CD4-positive, alpha-beta T cell (primary cell): ENCODE measurements at regions not wholly inside any gene's neighbourhood (a gene's known extent, or its start where the extent isn't known, plus 50 kb on each side); places are given as distances from the start of the nearest gene placed in this dataset.

Experiments
- ATAC-seq: fragments of 200-7000 bp; cut with Tn5 transposase; one replicate; pipeline ENCODE4 v1.10.0; 2022; ENCODE audit warnings: mild to moderate bottlenecking; ENCODE audit not compliant: poor library complexity
- CTCF ChIA-PET: fragments of 350-600 bp; sonication (Branson Sonifier 250); formaldehyde crosslinking; loops from one replicate; lab custom pipeline; 2021; ENCODE audit warnings: antibody characterized with exemption, inconsistent platforms; lab: Charles Lee
- POLR2A ChIA-PET: fragments of 350-600 bp; sonication (Branson Sonifier 250); formaldehyde crosslinking; loops from one replicate; lab custom pipeline; 2021; ENCODE audit warnings: antibody characterized with exemption, inconsistent platforms; lab: Charles Lee
- DNase-seq, 14 experiments: peaks; one replicate each; pipeline ENCODE4 v3.0.0-alpha.2; 2013 to 2020; ENCODE audit warnings: mixed read lengths in 2 of 14
- H3K27ac ChIP-seq, 2 donors: one replicate each; pipeline versions ENCODE4 v1.5.1 to v1.7.0; 2013; ENCODE audit warnings: low read length in 2 of 2, low read depth in 1 of 2, mild to moderate bottlenecking in 1 of 2
- H3K27me3 ChIP-seq, 2 experiments: 1 replicate in 1 of 2; 2 replicates in 1 of 2; pipeline versions ENCODE4 v1.6.1 to v1.7.0; 2013; ENCODE audit warnings: low read length in 2 of 2, control low read depth in 1 of 2, mild to moderate bottlenecking in 1 of 2, moderate library complexity in 1 of 2; ENCODE audit not compliant: insufficient read depth in 2 of 2, control insufficient read depth in 1 of 2
- H3K36me3 ChIP-seq: one replicate; pipeline ENCODE4 v1.6.1; 2013; ENCODE audit warnings: low read length, control low read depth; ENCODE audit not compliant: insufficient read depth
- H3K4me1 ChIP-seq: one replicate; pipeline ENCODE4 v1.6.1; 2013; ENCODE audit warnings: low read length, control low read depth; ENCODE audit not compliant: insufficient read depth
- H3K4me3 ChIP-seq: one replicate; pipeline ENCODE4 v1.5.1; 2013; ENCODE audit warnings: mild to moderate bottlenecking, low read length, moderate library complexity
- H3K9me3 ChIP-seq, 2 experiments: 1 replicate in 1 of 2; 2 replicates in 1 of 2; pipeline versions ENCODE4 v1.6.1 to v1.7.0; 2013; ENCODE audit warnings: low read length in 2 of 2, mild to moderate bottlenecking in 2 of 2, control low read depth in 1 of 2, moderate library complexity in 1 of 2; ENCODE audit not compliant: control insufficient read depth in 1 of 2, insufficient read depth in 1 of 2
- H3K27ac Mint-ChIP-seq: one replicate; pipeline ENCODE4 v1.8.0; 2020; ENCODE audit warnings: mixed read lengths
- H3K27me3 Mint-ChIP-seq: one replicate; pipeline ENCODE4 v1.8.0; 2021; ENCODE audit warnings: mixed read lengths
- H3K36me3 Mint-ChIP-seq: one replicate; pipeline ENCODE4 v1.8.0; 2021; ENCODE audit warnings: low read depth, mixed read lengths
- H3K4me1 Mint-ChIP-seq: one replicate; pipeline ENCODE4 v1.8.0; 2021; ENCODE audit warnings: low read depth, mixed read lengths
- H3K4me3 Mint-ChIP-seq: one replicate; pipeline ENCODE4 v1.8.0; 2020; ENCODE audit warnings: mild to moderate bottlenecking, mixed read lengths
- H3K9me3 Mint-ChIP-seq: one replicate; pipeline ENCODE4 v1.8.0; 2020; ENCODE audit warnings: mixed read lengths
- intact Hi-C, 2 experiments: fragments of 100-400 bp; cut with DNase I in 1 of 2; cut with micrococcal nuclease in 1 of 2; formaldehyde crosslinking; loops; one replicate each; pipeline versions ENCODE4 v1.15.1 to v1.9.0; 2023 to 2025; cut with DNase I, micrococcal nuclease
- TF ChIP-seq, protein P1 (sequence below): fragments of 200-600 bp; IDR thresholded peaks from one replicate; pipeline ENCODE4 v1.8.0; 2022; ENCODE audit warnings: antibody characterized with exemption, mild to moderate bottlenecking

DNA sequence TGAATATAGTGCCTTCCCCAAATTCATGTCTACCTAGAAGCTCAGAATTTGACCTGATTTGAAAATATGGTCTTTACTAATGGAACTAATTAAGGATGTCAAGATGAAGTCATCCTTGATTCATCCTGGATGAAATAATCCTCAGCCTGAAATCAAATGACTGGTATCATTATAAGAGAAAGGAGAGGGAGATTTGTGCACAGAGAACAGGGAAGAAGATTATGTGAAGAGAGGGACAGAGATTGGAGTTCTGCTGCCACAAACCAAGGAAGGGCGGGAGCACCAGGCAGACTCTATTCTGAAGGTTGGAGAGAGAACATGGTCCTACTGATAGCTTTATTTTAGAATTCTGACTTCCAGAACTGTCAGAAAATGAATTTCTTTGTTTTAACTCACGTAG, 680.9 kb upstream of the AADAT start:
- Mint-ChIP-seq H3K4me1 (no peaks in the 10 kb centered on the region), H3K4me3 (no peak overlapping the region), H3K27ac (no peak overlapping the region), H3K36me3 (no peaks in the 10 kb centered on the region), H3K27me3 (no peaks in the 10 kb centered on the region), H3K9me3 (peaks cover 5% of the 10 kb centered on the region)
- intact Hi-C loops, result no loop called here
- Histone ChIP-seq H3K27ac (no peak overlapping the region), H3K27me3 (no peaks in the 10 kb centered on the region), H3K36me3 (no peaks in the 10 kb centered on the region), H3K4me3 (no peak overlapping the region), H3K4me1 (no peaks in the 10 kb centered on the region), H3K9me3 (peaks cover 0 to 3% of the 10 kb centered on the region in 2 experiments)
- POLR2A ChIA-PET, result no interaction called here
- DNase-seq, result no peak
- CTCF ChIA-PET, result no interaction called here
- TF ChIP-seq, protein P1, sequence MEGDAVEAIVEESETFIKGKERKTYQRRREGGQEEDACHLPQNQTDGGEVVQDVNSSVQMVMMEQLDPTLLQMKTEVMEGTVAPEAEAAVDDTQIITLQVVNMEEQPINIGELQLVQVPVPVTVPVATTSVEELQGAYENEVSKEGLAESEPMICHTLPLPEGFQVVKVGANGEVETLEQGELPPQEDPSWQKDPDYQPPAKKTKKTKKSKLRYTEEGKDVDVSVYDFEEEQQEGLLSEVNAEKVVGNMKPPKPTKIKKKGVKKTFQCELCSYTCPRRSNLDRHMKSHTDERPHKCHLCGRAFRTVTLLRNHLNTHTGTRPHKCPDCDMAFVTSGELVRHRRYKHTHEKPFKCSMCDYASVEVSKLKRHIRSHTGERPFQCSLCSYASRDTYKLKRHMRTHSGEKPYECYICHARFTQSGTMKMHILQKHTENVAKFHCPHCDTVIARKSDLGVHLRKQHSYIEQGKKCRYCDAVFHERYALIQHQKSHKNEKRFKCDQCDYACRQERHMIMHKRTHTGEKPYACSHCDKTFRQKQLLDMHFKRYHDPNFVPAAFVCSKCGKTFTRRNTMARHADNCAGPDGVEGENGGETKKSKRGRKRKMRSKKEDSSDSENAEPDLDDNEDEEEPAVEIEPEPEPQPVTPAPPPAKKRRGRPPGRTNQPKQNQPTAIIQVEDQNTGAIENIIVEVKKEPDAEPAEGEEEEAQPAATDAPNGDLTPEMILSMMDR, result no peak
- ATAC-seq, result no peak

DNA sequence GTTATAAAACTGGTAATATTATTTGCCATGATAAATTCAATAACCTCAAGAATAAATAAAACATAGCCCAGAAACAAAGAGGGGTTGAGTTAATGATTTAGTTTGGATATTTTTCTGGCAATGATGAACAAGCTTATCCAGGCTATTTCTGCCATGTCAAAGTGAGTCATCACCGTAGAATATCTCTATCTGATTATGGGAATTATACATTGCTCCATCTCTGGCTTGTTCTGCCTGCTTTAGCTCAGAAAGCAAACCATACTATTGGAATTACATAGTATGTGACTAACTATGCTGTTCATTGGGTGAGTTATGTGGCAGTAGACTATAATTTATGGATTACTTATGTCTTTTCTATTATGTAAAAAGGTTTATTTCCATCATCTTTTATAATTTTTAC, 680.1 kb upstream of the AADAT start:
- no peak overlapping the region for H3K27ac ChIP-seq
- Mint-ChIP-seq H3K27me3 (no peaks in the 10 kb centered on the region), H3K4me1 (no peaks in the 10 kb centered on the region), H3K9me3 (peaks cover 4% of the 10 kb centered on the region), H3K36me3 (no peaks in the 10 kb centered on the region), H3K4me3 (no peak overlapping the region), H3K27ac (no peak overlapping the region)
- no peak for ATAC-seq
- no peak overlapping the region for H3K4me3 ChIP-seq
- no peak for DNase-seq
- no peaks in the 10 kb centered on the region for H3K9me3 ChIP-seq
- POLR2A ChIA-PET, result no interaction called here
- CTCF ChIA-PET, result no interaction called here
- H3K36me3 ChIP-seq, result no peaks in the 10 kb centered on the region
- H3K27me3 ChIP-seq, result no peaks in the 10 kb centered on the region
- no peaks in the 10 kb centered on the region for H3K4me1 ChIP-seq
- intact Hi-C loops, result no loop called here
- TF ChIP-seq, protein P1, result no peak

DNA sequence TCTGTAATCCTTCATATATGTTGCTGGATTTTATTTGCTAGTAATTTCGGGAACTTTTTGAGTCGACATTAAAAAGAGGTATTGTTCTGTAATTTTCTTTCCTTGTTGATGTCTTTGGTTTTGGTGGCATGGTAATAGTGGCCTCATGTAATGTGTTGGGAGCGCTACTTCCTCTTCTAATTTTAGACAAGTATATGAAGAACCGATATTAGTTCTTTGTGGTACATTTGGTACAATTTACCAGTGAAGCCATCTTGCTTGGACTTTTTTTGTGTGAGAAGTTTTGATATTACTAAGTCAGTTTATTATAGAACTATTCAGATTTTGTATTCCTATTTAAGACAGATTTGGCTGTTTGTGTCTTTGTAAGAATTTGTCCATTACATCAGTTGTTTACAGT, 669.2 kb upstream of the AADAT start:
- no peaks in the 10 kb centered on the region for H3K4me1 Mint-ChIP-seq
- ATAC-seq (no peak), DNase-seq (no peak)
- H3K27ac ChIP-seq, result no peak overlapping the region
- H3K4me1 ChIP-seq, result no peaks in the 10 kb centered on the region
- H3K36me3 Mint-ChIP-seq, result no peaks in the 10 kb centered on the region
- no peaks in the 10 kb centered on the region for H3K27me3 ChIP-seq
- H3K36me3 ChIP-seq, result no peaks in the 10 kb centered on the region
- no peak overlapping the region for H3K27ac Mint-ChIP-seq
- H3K27me3 Mint-ChIP-seq, result no peaks in the 10 kb centered on the region
- TF ChIP-seq, protein P1, result no peak
- ChIA-PET POLR2A (no interaction called here), CTCF (no interaction called here)
- H3K4me3 ChIP-seq, result no peak overlapping the region
- no peak overlapping the region for H3K4me3 Mint-ChIP-seq
- peaks cover 8% of the 10 kb centered on the region in 2 experiments for H3K9me3 ChIP-seq
- peaks cover 4% of the 10 kb centered on the region for H3K9me3 Mint-ChIP-seq
- intact Hi-C loops, result no loop called here
